ENCODE measurements at regions not wholly inside any gene's neighbourhood (a gene's known extent, or its start where the extent isn't known, plus 50 kb on each side); places are given as distances from the start of the nearest gene placed in this dataset.

GRCh38 chr13:40016953-40017660 lies 361.6 kb downstream of the COG6 start:
- no peaks in the 10 kb centered on the region for H3K27me3 Mint-ChIP-seq (ENCODE audit: unreplicated experiment)
- no peak overlapping the region for H3K27ac Mint-ChIP-seq (ENCODE audit: unreplicated experiment)
- no peak overlapping the region for H3K4me3 Mint-ChIP-seq (ENCODE audit: unreplicated experiment)
- H3K36me3 Mint-ChIP-seq (ENCODE audit: unreplicated experiment): no peaks in the 10 kb centered on the region
- H3K9me3 Mint-ChIP-seq (ENCODE audit: unreplicated experiment): no peaks in the 10 kb centered on the region
- no peak for DNase-seq
- H3K4me1 Mint-ChIP-seq (ENCODE audit: low read depth, unreplicated experiment): no peaks in the 10 kb centered on the region
- no peak for TF ChIP-seq CTCF (IDR thresholded peaks at IDR 0.05; ENCODE audit: partially characterized antibody, unreplicated experiment)

- no peak overlapping the region for H3K27ac Mint-ChIP-seq (ENCODE audit: unreplicated experiment)
- H3K27me3 Mint-ChIP-seq (ENCODE audit: unreplicated experiment): no peaks in the 10 kb centered on the region
Observed at GRCh38 chr13:40017662-40018262, 362.3 kb downstream of the COG6 start.

GRCh38 chr13:40023595-40024203 lies 368.2 kb downstream of the COG6 start:
- DNase-seq: no peak
- H3K4me3 Mint-ChIP-seq (ENCODE audit: unreplicated experiment): no peak overlapping the region
- H3K27me3 Mint-ChIP-seq (ENCODE audit: unreplicated experiment): no peaks in the 10 kb centered on the region
- H3K27ac Mint-ChIP-seq (ENCODE audit: unreplicated experiment): no peak overlapping the region
- no peaks in the 10 kb centered on the region for H3K36me3 Mint-ChIP-seq (ENCODE audit: unreplicated experiment)
- H3K4me1 Mint-ChIP-seq (ENCODE audit: low read depth, unreplicated experiment): no peaks in the 10 kb centered on the region
- no peak for TF ChIP-seq CTCF (IDR thresholded peaks at IDR 0.05; ENCODE audit: partially characterized antibody, unreplicated experiment)
- no peaks in the 10 kb centered on the region for H3K9me3 Mint-ChIP-seq (ENCODE audit: unreplicated experiment)

More at GRCh38 chr13:40017662-40018262, 362.3 kb downstream of the COG6 start:
- DNase-seq: no peak
- no peak for TF ChIP-seq CTCF (IDR thresholded peaks at IDR 0.05; ENCODE audit: partially characterized antibody, unreplicated experiment)
- Mint-ChIP-seq H3K4me1 (ENCODE audit: low read depth, unreplicated experiment) (no peaks in the 10 kb centered on the region), H3K36me3 (ENCODE audit: unreplicated experiment) (no peaks in the 10 kb centered on the region), H3K4me3 (ENCODE audit: unreplicated experiment) (no peak overlapping the region), H3K9me3 (ENCODE audit: unreplicated experiment) (no peaks in the 10 kb centered on the region)

DNA sequence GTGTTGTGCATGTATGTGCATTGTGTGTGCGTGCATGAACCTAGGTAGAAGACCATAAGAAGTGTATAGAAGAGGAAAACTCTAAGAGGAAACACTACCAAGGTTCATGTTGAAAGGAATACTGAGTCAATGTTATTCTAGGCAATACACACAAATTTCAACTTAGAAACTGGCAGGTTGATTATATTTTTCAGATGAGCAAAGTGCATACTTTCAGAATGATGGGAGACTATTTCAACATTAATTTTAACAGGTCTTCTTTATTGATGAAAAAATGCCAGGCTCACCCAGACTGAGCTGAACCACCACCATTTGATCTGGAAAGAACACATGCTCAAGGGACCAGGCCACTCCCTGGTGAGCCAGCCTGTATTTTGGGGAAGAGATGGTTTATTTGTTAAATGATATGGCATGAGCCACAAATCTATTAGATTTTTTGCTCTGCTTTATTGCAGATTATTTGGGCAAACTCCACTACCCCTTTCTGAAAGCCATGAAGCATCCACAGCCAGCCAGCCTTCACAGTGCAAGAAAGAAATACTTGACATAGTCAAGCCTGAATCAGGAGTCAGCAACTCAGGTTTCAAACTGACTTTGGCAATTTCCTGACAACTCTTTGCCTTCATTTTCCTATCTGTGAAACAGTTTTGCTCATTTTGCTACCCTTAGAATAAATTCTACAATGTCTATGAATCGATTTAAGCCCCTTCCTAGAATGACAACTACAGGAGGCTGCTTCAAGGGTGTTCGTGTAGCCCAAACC lies 368.9 kb downstream of the COG6 start:
- no peak overlapping the region for H3K27ac Mint-ChIP-seq (ENCODE audit: unreplicated experiment)

More for the DNA sequence above, 368.9 kb downstream of the COG6 start:
- Mint-ChIP-seq H3K27me3 (ENCODE audit: unreplicated experiment) (no peaks in the 10 kb centered on the region), H3K9me3 (ENCODE audit: unreplicated experiment) (no peaks in the 10 kb centered on the region), H3K4me3 (ENCODE audit: unreplicated experiment) (no peak overlapping the region), H3K4me1 (ENCODE audit: low read depth, unreplicated experiment) (no peaks in the 10 kb centered on the region), H3K36me3 (ENCODE audit: unreplicated experiment) (no peaks in the 10 kb centered on the region)
- no peak for TF ChIP-seq CTCF (IDR thresholded peaks at IDR 0.05; ENCODE audit: partially characterized antibody, unreplicated experiment)
- DNase-seq: no peak

Measured in glutamatergic neuron (in vitro differentiated cells).